Neural cell (in vitro differentiated cells): ENCODE measurements at regions not wholly inside any gene's neighbourhood (a gene's known extent, or its start where the extent isn't known, plus 50 kb on each side); places are given as distances from the start of the nearest gene placed in this dataset.
"Not testable (repeated sequence)": the region's sequence is repeated elsewhere in the genome, so short reads cannot be mapped to it uniquely, and the experiment has no call there.

Experiments
- H2AFZ ChIP-seq: fragments of 200-600, 300-800 bp; sonication (generic), shearing (Covaris generic); 2 replicates; pipeline ENCODE4 v1.6.0; 2014; ENCODE audit warnings: low read depth, mild to moderate bottlenecking, antibody characterized with exemption, low read length, moderate library complexity
- H3F3A ChIP-seq: fragments of 200-600 bp; shearing (Covaris generic); 2 replicates; pipeline ENCODE4 v1.6.1; 2016; ENCODE audit warnings: mild to moderate bottlenecking, moderate library complexity, mixed read lengths, antibody characterized with exemption, low read length; ENCODE audit not compliant: insufficient read depth, poor library complexity, severe bottlenecking
- H3K27ac ChIP-seq: fragments of 200-600, 300-800 bp; sonication (generic), shearing (Covaris generic); 2 replicates; pipeline ENCODE4 v1.5.1; 2014; ENCODE audit warnings: mild to moderate bottlenecking, low read length, moderate library complexity
- H3K27me3 ChIP-seq: fragments of 300-800, 200-600 bp; sonication (generic), shearing (Covaris generic); 2 replicates; pipeline ENCODE4 v1.6.0; 2014; ENCODE audit warnings: mild to moderate bottlenecking, low read depth, low read length, moderate library complexity; ENCODE audit not compliant: insufficient read depth
- H3K36me3 ChIP-seq: fragments of 300-800, 200-600 bp; sonication (generic), shearing (Covaris generic); 2 replicates; pipeline ENCODE4 v1.5.1; 2014; ENCODE audit warnings: mild to moderate bottlenecking, antibody characterized with exemption, low read length, moderate library complexity; ENCODE audit not compliant: insufficient read depth
- H3K4me2 ChIP-seq: fragments of 300-800, 200-600 bp; sonication (generic), shearing (Covaris generic); 2 replicates; pipeline ENCODE4 v1.6.0; 2014; ENCODE audit warnings: mild to moderate bottlenecking, low read length
- H3K4me3 ChIP-seq: fragments of 300-800, 200-600 bp; sonication (generic), shearing (Covaris generic); 2 replicates; pipeline ENCODE4 v1.5.1; 2014; ENCODE audit warnings: mild to moderate bottlenecking, low read length, moderate library complexity
- H3K79me2 ChIP-seq: fragments of 200-600 bp; shearing (Covaris generic); replicated peaks from 2 replicates; pipeline ENCODE4 v1.6.0; 2014; ENCODE audit warnings: mild to moderate bottlenecking, low read length, moderate library complexity; ENCODE audit not compliant: insufficient read depth
- H3K9ac ChIP-seq: fragments of 300-800, 200-600 bp; sonication (generic), shearing (Covaris generic); 2 replicates; pipeline ENCODE4 v1.6.1; 2016; ENCODE audit warnings: mild to moderate bottlenecking, low read length, mixed read lengths
- H3K9me2 ChIP-seq: fragments of 200-600 bp; shearing (Covaris generic); 2 replicates; pipeline ENCODE4 v1.6.1; 2016; ENCODE audit warnings: mild to moderate bottlenecking, low read length, mixed read lengths; ENCODE audit not compliant: insufficient read depth
- H3K9me3 ChIP-seq: fragments of 200-600, 300-800 bp; sonication (generic), shearing (Covaris generic); 2 replicates; pipeline ENCODE4 v1.6.1; 2016; ENCODE audit warnings: mild to moderate bottlenecking, mixed run types, low read length, moderate library complexity, mixed read lengths
- H4K20me1 ChIP-seq: fragments of 200-600 bp; shearing (Covaris generic); 2 replicates; pipeline ENCODE4 v1.6.1; 2016; ENCODE audit warnings: mild to moderate bottlenecking, mixed run types; ENCODE audit not compliant: insufficient read depth
- CTCF ChIP-seq: fragments of 450-650 bp; IDR thresholded peaks from 2 replicates; pipeline ENCODE4 v1.5.1; 2014; ENCODE audit warnings: antibody characterized with exemption, mild to moderate bottlenecking, moderate library complexity; ENCODE audit not compliant: poor library complexity, severe bottlenecking
- EZH2 ChIP-seq: fragments of 200-600, 300-800 bp; shearing (Covaris generic), sonication (generic); IDR thresholded peaks from 2 replicates; pipeline ENCODE4 v1.6.1; 2014; ENCODE audit warnings: antibody characterized with exemption, low read length, borderline replicate concordance, mild to moderate bottlenecking; ENCODE audit not compliant: insufficient read depth, poor library complexity, severe bottlenecking
- POLR2AphosphoS5 ChIP-seq: IDR thresholded peaks from 2 replicates; pipeline ENCODE4 v1.6.1; 2012
- RAD21 ChIP-seq: fragments of 450-650 bp; conservative IDR thresholded peaks from 2 replicates; pipeline ENCODE4 v1.6.1; 2014; ENCODE audit warnings: antibody characterized with exemption, mild to moderate bottlenecking, moderate library complexity
- SMC3 ChIP-seq: fragments of 450-650 bp; conservative IDR thresholded peaks from 2 replicates; pipeline ENCODE4 v1.6.1; 2014; ENCODE audit warnings: antibody characterized with exemption, mild to moderate bottlenecking, moderate library complexity; ENCODE audit not compliant: poor library complexity

DNA sequence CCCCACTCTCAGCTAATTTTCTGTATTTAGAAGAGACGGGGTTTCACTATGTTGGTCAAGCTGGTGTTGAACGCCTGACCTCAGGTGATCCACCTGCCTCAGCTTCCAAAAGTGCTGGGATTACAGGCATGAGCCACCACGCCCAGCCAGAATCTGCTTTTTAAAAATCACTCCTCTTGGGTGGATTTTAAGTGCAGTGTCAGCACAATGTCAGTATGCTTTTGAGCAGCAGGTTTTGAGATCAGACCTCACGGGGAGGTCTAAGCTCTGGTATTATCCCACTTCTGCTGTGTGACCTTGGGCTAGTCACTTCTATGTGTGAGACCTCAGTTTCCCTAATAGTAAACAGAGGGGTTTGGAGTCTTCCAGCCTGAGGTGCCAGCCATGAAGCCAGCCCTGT, 51.8 kb upstream of the GSC start:
- TF ChIP-seq RAD21 (no peak), CTCF (no peak), POLR2AphosphoS5 (no peak), SMC3 (no peak), EZH2 (no peak)
- H3K27me3 ChIP-seq, result no peaks in the 10 kb centered on the region

GRCh38 chr14:94820932-94821331, 51.0 kb upstream of the GSC start:
- not testable (repeated sequence) for H3K4me3 ChIP-seq, H3K27ac ChIP-seq, H3K36me3 ChIP-seq, H2AFZ ChIP-seq, H3F3A ChIP-seq, H3K9me2 ChIP-seq, H3K9ac ChIP-seq, H3K27me3 ChIP-seq, H3K79me2 ChIP-seq, H4K20me1 ChIP-seq, H3K9me3 ChIP-seq, H3K4me2 ChIP-seq

More for the DNA sequence above, 51.8 kb upstream of the GSC start:
- H3K27ac ChIP-seq, result no peak overlapping the region
- no peaks in the 10 kb centered on the region for H3F3A ChIP-seq
- H3K4me3 ChIP-seq, result no peak overlapping the region
- H2AFZ ChIP-seq, result no peak overlapping the region
- no peaks in the 10 kb centered on the region for H3K36me3 ChIP-seq
- H3K9ac ChIP-seq, result no peak overlapping the region
- H3K4me2 ChIP-seq, result no peak overlapping the region
- H3K9me3 ChIP-seq, result no peaks in the 10 kb centered on the region
- H3K9me2 ChIP-seq, result no peaks in the 10 kb centered on the region
- no peaks in the 10 kb centered on the region for H4K20me1 ChIP-seq
- H3K79me2 ChIP-seq, result no peaks in the 10 kb centered on the region
